HEK293 (cell line): ENCODE measurements at regions not wholly inside any gene's neighbourhood (a gene's known extent, or its start where the extent isn't known, plus 50 kb on each side); places are given as distances from the start of the nearest gene placed in this dataset.
A peak's percentile ranks its signal among the peaks of the same experiment; 100 is the strongest.

Experiments
- CTCF ChIA-PET: fragments of 350-600 bp; formaldehyde crosslinking; extraction: SDS; loops from one replicate; lab custom pipeline; 2021; ENCODE audit warnings: antibody characterized with exemption; lab: Yijun Ruan, JAX
- POLR2A ChIA-PET: fragments of 300-600 bp; formaldehyde crosslinking; extraction: SDS; loops from one replicate; lab custom pipeline; 2020; ENCODE audit warnings: antibody characterized with exemption, inconsistent platforms; lab: Yijun Ruan, JAX
- H3K27ac ChIP-seq: fragments of 200-500 bp; sonication (Bioruptor generic); 2 replicates; pipeline ENCODE4 v1.5.1; 2014; ENCODE audit warnings: low read depth, low read length, control low read depth, inconsistent platforms; ENCODE audit errors: extremely low read depth
- H3K36me3 ChIP-seq, 2 experiments: fragments of 200-500 bp in 1 of 2; sonication (Bioruptor generic) in 1 of 2; 1 replicate in 1 of 2; 2 replicates in 1 of 2; pipeline ENCODE4 v1.5.1; 2014 to 2017; ENCODE audit warnings: inconsistent platforms in 2 of 2, low read length in 2 of 2; ENCODE audit not compliant: control insufficient read depth in 2 of 2, insufficient read depth in 1 of 2
- H3K4me1 ChIP-seq: fragments of 200-500 bp; sonication (Bioruptor generic); 2 replicates; pipeline ENCODE4 v1.5.1; 2014; ENCODE audit warnings: mild to moderate bottlenecking, low read length, inconsistent platforms; ENCODE audit not compliant: control insufficient read depth, insufficient read depth
- H3K4me3 ChIP-seq: 2 replicates; pipeline ENCODE4 v1.5.1; 2011; ENCODE audit warnings: low read depth, mild to moderate bottlenecking, control low read depth, low read length, moderate library complexity
- H3K9me3 ChIP-seq: fragments of 200-500 bp; sonication (Bioruptor generic); 2 replicates; pipeline ENCODE4 v1.5.1; 2014; ENCODE audit warnings: low read depth, low read length, inconsistent platforms; ENCODE audit not compliant: control insufficient read depth, insufficient read depth
- GLIS1 ChIP-seq: fragments of 450-650 bp; formaldehyde crosslinking; IDR thresholded peaks from 2 replicates; pipeline ENCODE4 v1.5.1; 2016; ENCODE audit warnings: missing biosample characterization, missing genetic modification characterization
- HOXC10 ChIP-seq: sonication (generic); formaldehyde crosslinking; IDR thresholded peaks from 2 replicates; pipeline ENCODE4 v1.8.1; 2023; ENCODE audit warnings: mild to moderate bottlenecking, missing genetic modification reagents
- HOXD13 ChIP-seq: sonication (generic); formaldehyde crosslinking; IDR thresholded peaks from 2 replicates; pipeline ENCODE4 v1.8.0; 2022; ENCODE audit warnings: missing genetic modification reagents, borderline replicate concordance
- KLF16 ChIP-seq: fragments of 450-650 bp; formaldehyde crosslinking; IDR thresholded peaks from 2 replicates; pipeline ENCODE4 v1.5.1; 2017; ENCODE audit warnings: missing biosample characterization, missing genetic modification characterization
- KLF7 ChIP-seq: fragments of 450-650 bp; formaldehyde crosslinking; IDR thresholded peaks from 2 replicates; pipeline ENCODE4 v1.5.1; 2016; ENCODE audit warnings: missing biosample characterization, missing genetic modification characterization, borderline replicate concordance
- OSR2 ChIP-seq: fragments of 450-650 bp; formaldehyde crosslinking; IDR thresholded peaks from 2 replicates; pipeline ENCODE4 v1.5.1; 2016; ENCODE audit warnings: missing biosample characterization, missing genetic modification characterization
- SP7 ChIP-seq: fragments of 450-650 bp; formaldehyde crosslinking; IDR thresholded peaks from 2 replicates; pipeline ENCODE4 v1.5.1; 2016; ENCODE audit warnings: missing biosample characterization, missing genetic modification characterization
- TCF7L2 ChIP-seq: IDR thresholded peaks from 2 replicates; pipeline ENCODE4 v1.6.1; 2011; ENCODE audit warnings: low read depth, mild to moderate bottlenecking, inconsistent platforms, low read length, moderate library complexity, borderline replicate concordance
- TRIM28 ChIP-seq: IDR thresholded peaks from 2 replicates; pipeline ENCODE4 v1.6.1; 2011; ENCODE audit warnings: low read length, control low read depth, borderline replicate concordance
- WT1 ChIP-seq: fragments of 450-650 bp; formaldehyde crosslinking; IDR thresholded peaks from 2 replicates; pipeline ENCODE4 v1.5.1; 2016; ENCODE audit warnings: missing biosample characterization, missing genetic modification characterization
- YY1 ChIP-seq: fragments of 450-650 bp; formaldehyde crosslinking; IDR thresholded peaks from 2 replicates; pipeline ENCODE4 v1.5.1; 2018; ENCODE audit warnings: missing biosample characterization, missing genetic modification characterization
- ZNF169 ChIP-seq: fragments of 450-650 bp; formaldehyde crosslinking; IDR thresholded peaks from 2 replicates; pipeline ENCODE4 v1.5.1; 2016; ENCODE audit warnings: missing biosample characterization, missing genetic modification characterization
- ZNF184 ChIP-seq: fragments of 450-650 bp; IDR thresholded peaks from 2 replicates; pipeline ENCODE4 v1.5.1; 2018; ENCODE audit warnings: missing biosample characterization, mild to moderate bottlenecking, missing genetic modification characterization
- ZNF341 ChIP-seq: fragments of 450-650 bp; formaldehyde crosslinking; IDR thresholded peaks from 2 replicates; pipeline ENCODE4; 2016; ENCODE audit warnings: low read depth, missing biosample characterization, missing genetic modification characterization
- ZNF354C ChIP-seq: fragments of 450-650 bp; formaldehyde crosslinking; IDR thresholded peaks from 2 replicates; pipeline ENCODE4 v1.5.1; 2016; ENCODE audit warnings: missing biosample characterization, missing genetic modification characterization, low read depth, borderline replicate concordance
- ZNF423 ChIP-seq: fragments of 450-650 bp; formaldehyde crosslinking; IDR thresholded peaks from 2 replicates; pipeline ENCODE4 v1.5.1; 2016; ENCODE audit warnings: missing biosample characterization, missing genetic modification characterization
- ZNF514 ChIP-seq: fragments of 450-650 bp; formaldehyde crosslinking; IDR thresholded peaks from 2 replicates; pipeline ENCODE4 v1.5.1; 2016; ENCODE audit warnings: missing biosample characterization, missing genetic modification characterization
- ZNF544 ChIP-seq: fragments of 450-650 bp; formaldehyde crosslinking; IDR thresholded peaks from 2 replicates; pipeline ENCODE4 v1.5.0; 2017; ENCODE audit warnings: missing biosample characterization, missing genetic modification characterization
- ZNF561 ChIP-seq: fragments of 450-650 bp; IDR thresholded peaks from 2 replicates; pipeline ENCODE4 v1.5.1; 2018; ENCODE audit warnings: missing biosample characterization, missing genetic modification characterization, borderline replicate concordance
- ZNF600 ChIP-seq: fragments of 450-650 bp; formaldehyde crosslinking; IDR thresholded peaks from 2 replicates; pipeline ENCODE4 v1.5.1; 2016; ENCODE audit warnings: missing biosample characterization, missing genetic modification characterization
- ZNF677 ChIP-seq: fragments of 450-650 bp; IDR thresholded peaks from 2 replicates; pipeline ENCODE4 v1.5.0; 2018; ENCODE audit warnings: missing biosample characterization, mild to moderate bottlenecking, missing genetic modification characterization, moderate library complexity
- ZNF768 ChIP-seq: fragments of 450-650 bp; formaldehyde crosslinking; IDR thresholded peaks from 2 replicates; pipeline ENCODE4 v1.5.1; 2018; ENCODE audit warnings: missing biosample characterization, mild to moderate bottlenecking, missing genetic modification characterization
- ZNF785 ChIP-seq: fragments of 450-650 bp; formaldehyde crosslinking; IDR thresholded peaks from 2 replicates; pipeline ENCODE4 v1.5.1; 2016; ENCODE audit warnings: missing biosample characterization, missing genetic modification characterization
- TF ChIP-seq, protein P1 (sequence below): fragments of 450-650 bp; formaldehyde crosslinking; optimal IDR thresholded peaks from 2 replicates; pipeline ENCODE3; 2016; ENCODE audit warnings: missing biosample characterization, mild to moderate bottlenecking, missing genetic modification characterization
- TF ChIP-seq, protein P2 (sequence below): fragments of 450-650 bp; formaldehyde crosslinking; IDR thresholded peaks from 2 replicates; pipeline ENCODE4 v1.5.1; 2016; ENCODE audit warnings: missing biosample characterization, missing genetic modification characterization
- TF ChIP-seq, protein P3 (sequence below): fragments of 450-650 bp; formaldehyde crosslinking; IDR thresholded peaks from 2 replicates; pipeline ENCODE4 v1.5.1; 2016; ENCODE audit warnings: missing biosample characterization, missing genetic modification characterization
- TF ChIP-seq, protein P4 (sequence below): fragments of 450-650 bp; formaldehyde crosslinking; IDR thresholded peaks from 2 replicates; pipeline ENCODE4 v1.5.1; 2017; ENCODE audit warnings: missing biosample characterization, missing genetic modification characterization
- TF ChIP-seq, protein P5 (sequence below): fragments of 450-650 bp; formaldehyde crosslinking; IDR thresholded peaks from 2 replicates; pipeline ENCODE4 v1.5.1; 2016; ENCODE audit warnings: missing biosample characterization, missing genetic modification characterization, borderline replicate concordance
- TF ChIP-seq, protein P6 (sequence below): fragments of 450-650 bp; formaldehyde crosslinking; IDR thresholded peaks from 2 replicates; pipeline ENCODE4 v1.5.1; 2016; ENCODE audit warnings: missing biosample characterization, missing genetic modification characterization

DNA sequence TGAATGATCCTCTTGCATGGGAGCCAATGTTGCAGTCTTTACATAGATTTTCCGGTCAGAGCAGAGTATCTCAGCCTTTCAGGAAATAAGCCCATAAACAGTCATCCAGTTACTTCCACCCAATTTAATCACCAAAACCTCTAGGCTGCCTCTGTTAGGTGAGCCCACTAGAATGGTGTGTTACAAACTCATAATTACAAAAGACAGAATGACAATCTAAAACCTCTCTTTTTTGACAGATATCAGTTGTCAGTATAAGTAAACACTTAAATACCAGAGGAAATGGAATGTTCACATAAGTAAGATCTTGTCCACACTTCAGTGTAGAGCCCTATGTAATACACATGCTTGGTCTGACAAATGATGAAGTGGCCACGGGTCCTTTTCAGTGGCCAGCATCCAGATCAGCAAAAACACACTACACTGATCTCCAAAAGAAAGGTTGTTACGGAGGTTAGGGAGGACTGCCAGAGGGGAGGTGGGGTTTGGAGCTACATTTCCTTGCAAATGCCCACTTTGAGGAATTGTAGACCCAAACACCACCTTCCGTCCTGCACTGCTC is 71.3 kb upstream of the FBXO28 start:
- Histone ChIP-seq H3K36me3 (no peaks in the 10 kb centered on the region), H3K9me3 (no peaks in the 10 kb centered on the region), H3K4me3 (no peak overlapping the region), H3K27ac (no peak overlapping the region), H3K4me1 (no peaks in the 10 kb centered on the region)
- POLR2A ChIA-PET = no interaction called here
- CTCF ChIA-PET = no interaction called here
- TF ChIP-seq GLIS1 (tag by site-specific recombination) (no peak), KLF16 (tag by site-specific recombination) (no peak), ZNF785 (tag by site-specific recombination) (no peak), TCF7L2 (no peak), WT1 (peak; percentile 62), ZNF423 (tag by site-specific recombination) (no peak), ZNF544 (tag by site-specific recombination) (no peak), ZNF184 (peak; percentile 19; the same call in 1 of the 2 replicates), HOXD13 (CRISPR knock-in tag) (no peak), ZNF354C (tag by site-specific recombination) (no peak), ZNF561 (no peak), TRIM28 (0 out of 2 replicates have a peak, but pooled peaks have one; percentile 56), ZNF600 (peak; percentile 98), ZNF341 (no peak), SP7 (tag by site-specific recombination) (peak; percentile 76), ZNF677 (tag by site-specific recombination) (no peak), KLF7 (tag by site-specific recombination) (no peak), HOXC10 (CRISPR knock-in tag) (no peak), ZNF514 (no peak), ZNF768 (tag by site-specific recombination) (no peak), OSR2 (peak; percentile 56; the same call in 1 of the 2 replicates), YY1 (tag by site-specific recombination) (no peak), ZNF169 (tag by site-specific recombination) (no peak)
- TF ChIP-seq, protein P1, sequence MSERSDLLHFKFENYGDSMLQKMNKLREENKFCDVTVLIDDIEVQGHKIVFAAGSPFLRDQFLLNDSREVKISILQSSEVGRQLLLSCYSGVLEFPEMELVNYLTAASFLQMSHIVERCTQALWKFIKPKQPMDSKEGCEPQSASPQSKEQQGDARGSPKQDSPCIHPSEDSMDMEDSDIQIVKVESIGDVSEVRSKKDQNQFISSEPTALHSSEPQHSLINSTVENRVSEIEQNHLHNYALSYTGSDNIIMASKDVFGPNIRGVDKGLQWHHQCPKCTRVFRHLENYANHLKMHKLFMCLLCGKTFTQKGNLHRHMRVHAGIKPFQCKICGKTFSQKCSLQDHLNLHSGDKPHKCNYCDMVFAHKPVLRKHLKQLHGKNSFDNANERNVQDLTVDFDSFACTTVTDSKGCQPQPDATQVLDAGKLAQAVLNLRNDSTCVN = no peak
- TF ChIP-seq, protein P2, sequence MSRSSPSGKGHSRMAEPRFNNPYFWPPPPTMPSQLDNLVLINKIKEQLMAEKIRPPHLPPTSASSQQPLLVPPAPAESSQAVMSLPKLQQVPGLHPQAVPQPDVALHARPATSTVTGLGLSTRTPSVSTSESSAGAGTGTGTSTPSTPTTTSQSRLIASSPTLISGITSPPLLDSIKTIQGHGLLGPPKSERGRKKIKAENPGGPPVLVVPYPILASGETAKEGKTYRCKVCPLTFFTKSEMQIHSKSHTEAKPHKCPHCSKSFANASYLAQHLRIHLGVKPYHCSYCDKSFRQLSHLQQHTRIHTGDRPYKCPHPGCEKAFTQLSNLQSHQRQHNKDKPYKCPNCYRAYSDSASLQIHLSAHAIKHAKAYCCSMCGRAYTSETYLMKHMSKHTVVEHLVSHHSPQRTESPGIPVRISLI (tag by site-specific recombination) = no peak
- TF ChIP-seq, protein P3, sequence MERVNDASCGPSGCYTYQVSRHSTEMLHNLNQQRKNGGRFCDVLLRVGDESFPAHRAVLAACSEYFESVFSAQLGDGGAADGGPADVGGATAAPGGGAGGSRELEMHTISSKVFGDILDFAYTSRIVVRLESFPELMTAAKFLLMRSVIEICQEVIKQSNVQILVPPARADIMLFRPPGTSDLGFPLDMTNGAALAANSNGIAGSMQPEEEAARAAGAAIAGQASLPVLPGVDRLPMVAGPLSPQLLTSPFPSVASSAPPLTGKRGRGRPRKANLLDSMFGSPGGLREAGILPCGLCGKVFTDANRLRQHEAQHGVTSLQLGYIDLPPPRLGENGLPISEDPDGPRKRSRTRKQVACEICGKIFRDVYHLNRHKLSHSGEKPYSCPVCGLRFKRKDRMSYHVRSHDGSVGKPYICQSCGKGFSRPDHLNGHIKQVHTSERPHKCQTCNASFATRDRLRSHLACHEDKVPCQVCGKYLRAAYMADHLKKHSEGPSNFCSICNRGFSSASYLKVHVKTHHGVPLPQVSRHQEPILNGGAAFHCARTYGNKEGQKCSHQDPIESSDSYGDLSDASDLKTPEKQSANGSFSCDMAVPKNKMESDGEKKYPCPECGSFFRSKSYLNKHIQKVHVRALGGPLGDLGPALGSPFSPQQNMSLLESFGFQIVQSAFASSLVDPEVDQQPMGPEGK (tag by site-specific recombination) = no peak
- TF ChIP-seq, protein P4, sequence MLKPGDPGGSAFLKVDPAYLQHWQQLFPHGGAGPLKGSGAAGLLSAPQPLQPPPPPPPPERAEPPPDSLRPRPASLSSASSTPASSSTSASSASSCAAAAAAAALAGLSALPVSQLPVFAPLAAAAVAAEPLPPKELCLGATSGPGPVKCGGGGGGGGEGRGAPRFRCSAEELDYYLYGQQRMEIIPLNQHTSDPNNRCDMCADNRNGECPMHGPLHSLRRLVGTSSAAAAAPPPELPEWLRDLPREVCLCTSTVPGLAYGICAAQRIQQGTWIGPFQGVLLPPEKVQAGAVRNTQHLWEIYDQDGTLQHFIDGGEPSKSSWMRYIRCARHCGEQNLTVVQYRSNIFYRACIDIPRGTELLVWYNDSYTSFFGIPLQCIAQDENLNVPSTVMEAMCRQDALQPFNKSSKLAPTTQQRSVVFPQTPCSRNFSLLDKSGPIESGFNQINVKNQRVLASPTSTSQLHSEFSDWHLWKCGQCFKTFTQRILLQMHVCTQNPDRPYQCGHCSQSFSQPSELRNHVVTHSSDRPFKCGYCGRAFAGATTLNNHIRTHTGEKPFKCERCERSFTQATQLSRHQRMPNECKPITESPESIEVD (tag by site-specific recombination) = 0 out of 2 replicates have a peak, but pooled peaks have one; percentile 37
- TF ChIP-seq, protein P5, sequence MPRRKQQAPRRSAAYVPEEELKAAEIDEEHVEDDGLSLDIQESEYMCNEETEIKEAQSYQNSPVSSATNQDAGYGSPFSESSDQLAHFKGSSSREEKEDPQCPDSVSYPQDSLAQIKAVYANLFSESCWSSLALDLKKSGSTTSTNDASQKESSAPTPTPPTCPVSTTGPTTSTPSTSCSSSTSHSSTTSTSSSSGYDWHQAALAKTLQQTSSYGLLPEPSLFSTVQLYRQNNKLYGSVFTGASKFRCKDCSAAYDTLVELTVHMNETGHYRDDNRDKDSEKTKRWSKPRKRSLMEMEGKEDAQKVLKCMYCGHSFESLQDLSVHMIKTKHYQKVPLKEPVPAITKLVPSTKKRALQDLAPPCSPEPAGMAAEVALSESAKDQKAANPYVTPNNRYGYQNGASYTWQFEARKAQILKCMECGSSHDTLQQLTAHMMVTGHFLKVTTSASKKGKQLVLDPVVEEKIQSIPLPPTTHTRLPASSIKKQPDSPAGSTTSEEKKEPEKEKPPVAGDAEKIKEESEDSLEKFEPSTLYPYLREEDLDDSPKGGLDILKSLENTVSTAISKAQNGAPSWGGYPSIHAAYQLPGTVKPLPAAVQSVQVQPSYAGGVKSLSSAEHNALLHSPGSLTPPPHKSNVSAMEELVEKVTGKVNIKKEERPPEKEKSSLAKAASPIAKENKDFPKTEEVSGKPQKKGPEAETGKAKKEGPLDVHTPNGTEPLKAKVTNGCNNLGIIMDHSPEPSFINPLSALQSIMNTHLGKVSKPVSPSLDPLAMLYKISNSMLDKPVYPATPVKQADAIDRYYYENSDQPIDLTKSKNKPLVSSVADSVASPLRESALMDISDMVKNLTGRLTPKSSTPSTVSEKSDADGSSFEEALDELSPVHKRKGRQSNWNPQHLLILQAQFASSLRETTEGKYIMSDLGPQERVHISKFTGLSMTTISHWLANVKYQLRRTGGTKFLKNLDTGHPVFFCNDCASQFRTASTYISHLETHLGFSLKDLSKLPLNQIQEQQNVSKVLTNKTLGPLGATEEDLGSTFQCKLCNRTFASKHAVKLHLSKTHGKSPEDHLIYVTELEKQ (tag by site-specific recombination) = no peak
- TF ChIP-seq, protein P6, sequence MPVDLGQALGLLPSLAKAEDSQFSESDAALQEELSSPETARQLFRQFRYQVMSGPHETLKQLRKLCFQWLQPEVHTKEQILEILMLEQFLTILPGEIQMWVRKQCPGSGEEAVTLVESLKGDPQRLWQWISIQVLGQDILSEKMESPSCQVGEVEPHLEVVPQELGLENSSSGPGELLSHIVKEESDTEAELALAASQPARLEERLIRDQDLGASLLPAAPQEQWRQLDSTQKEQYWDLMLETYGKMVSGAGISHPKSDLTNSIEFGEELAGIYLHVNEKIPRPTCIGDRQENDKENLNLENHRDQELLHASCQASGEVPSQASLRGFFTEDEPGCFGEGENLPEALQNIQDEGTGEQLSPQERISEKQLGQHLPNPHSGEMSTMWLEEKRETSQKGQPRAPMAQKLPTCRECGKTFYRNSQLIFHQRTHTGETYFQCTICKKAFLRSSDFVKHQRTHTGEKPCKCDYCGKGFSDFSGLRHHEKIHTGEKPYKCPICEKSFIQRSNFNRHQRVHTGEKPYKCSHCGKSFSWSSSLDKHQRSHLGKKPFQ (tag by site-specific recombination) = no peak
